Activated naive CD8-positive, alpha-beta T cell treated with anti-CD3 and anti-CD28 coated beads, Interleukin-2, amount 10 ng/mL, durations not matched to agents 7 days and 5 days (primary cell): ENCODE measurements at regions not wholly inside any gene's neighbourhood (a gene's known extent, or its start where the extent isn't known, plus 50 kb on each side); places are given as distances from the start of the nearest gene placed in this dataset.

Experiments
- ATAC-seq: fragments of 150-1000 bp; cut with Tn5 transposase; one replicate; pipeline ENCODE4 v1.10.0; 2021; ENCODE audit warnings: low read depth, moderate library complexity
- POLR2A ChIA-PET: fragments of 350-600 bp; sonication (Branson Sonifier 250); formaldehyde crosslinking; loops from one replicate; lab custom pipeline; 2021; ENCODE audit warnings: antibody characterized with exemption; lab: Charles Lee
- DNase-seq: peaks from one replicate; pipeline ENCODE4 v3.0.0; 2021
- H3K27ac Mint-ChIP-seq: one replicate; pipeline ENCODE4 v1.8.0; 2022; ENCODE audit warnings: mild to moderate bottlenecking, mixed read lengths
- H3K27me3 Mint-ChIP-seq: one replicate; pipeline ENCODE4 v1.8.0; 2022; ENCODE audit warnings: mild to moderate bottlenecking, moderate library complexity, mixed read lengths
- H3K36me3 Mint-ChIP-seq: one replicate; pipeline ENCODE4 v1.8.0; 2021; ENCODE audit warnings: mild to moderate bottlenecking, mixed read lengths
- H3K4me1 Mint-ChIP-seq: one replicate; pipeline ENCODE4 v1.8.0; 2021; ENCODE audit warnings: mixed read lengths
- H3K4me3 Mint-ChIP-seq: one replicate; pipeline ENCODE4 v1.8.0; 2022; ENCODE audit warnings: mild to moderate bottlenecking, moderate library complexity, mixed read lengths
- H3K9me3 Mint-ChIP-seq: one replicate; pipeline ENCODE4 v1.8.0; 2021; ENCODE audit warnings: mixed read lengths

DNA sequence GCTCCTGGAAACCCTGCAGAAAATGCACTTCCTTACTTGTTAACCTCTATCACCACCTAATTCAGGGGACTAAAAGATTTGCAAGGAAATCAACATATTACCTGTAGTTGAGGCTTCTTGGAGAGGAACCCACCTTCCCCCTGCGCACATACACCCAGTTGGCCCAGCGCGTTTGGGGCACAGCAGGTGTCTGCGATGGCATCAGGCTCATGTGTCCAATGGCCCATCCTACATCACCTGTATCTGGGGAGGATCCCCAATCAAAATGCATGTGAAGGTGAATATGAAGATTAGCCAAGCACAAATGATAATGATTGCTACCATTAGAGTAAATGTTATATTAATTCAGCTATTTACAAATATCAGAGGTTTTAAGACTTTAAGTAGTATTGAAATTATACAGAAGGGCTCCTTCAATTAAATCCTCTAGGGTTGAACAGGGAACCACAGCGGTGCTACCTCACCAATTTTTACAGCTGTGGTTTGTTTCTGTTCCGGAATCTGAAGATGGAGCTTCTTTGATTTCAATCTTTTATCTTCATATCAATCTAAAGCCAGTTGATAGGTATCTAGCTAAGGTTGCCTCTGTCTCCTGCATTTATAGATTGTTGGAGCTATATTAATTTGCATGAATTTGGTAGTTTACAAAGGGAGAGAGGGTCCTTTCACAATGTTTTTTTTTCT is 486.0 kb downstream of the RNF144A start:
- H3K36me3 Mint-ChIP-seq = no peaks in the 10 kb centered on the region
- peaks cover 12% of the 10 kb centered on the region for H3K4me1 Mint-ChIP-seq
- peaks cover 33% of the 10 kb centered on the region for H3K27me3 Mint-ChIP-seq
- H3K27ac Mint-ChIP-seq = no peak overlapping the region
- DNase-seq = no peak
- no peak for ATAC-seq
- no peaks in the 10 kb centered on the region for H3K9me3 Mint-ChIP-seq
- H3K4me3 Mint-ChIP-seq = no peak overlapping the region
- POLR2A ChIA-PET = no interaction called here

DNA sequence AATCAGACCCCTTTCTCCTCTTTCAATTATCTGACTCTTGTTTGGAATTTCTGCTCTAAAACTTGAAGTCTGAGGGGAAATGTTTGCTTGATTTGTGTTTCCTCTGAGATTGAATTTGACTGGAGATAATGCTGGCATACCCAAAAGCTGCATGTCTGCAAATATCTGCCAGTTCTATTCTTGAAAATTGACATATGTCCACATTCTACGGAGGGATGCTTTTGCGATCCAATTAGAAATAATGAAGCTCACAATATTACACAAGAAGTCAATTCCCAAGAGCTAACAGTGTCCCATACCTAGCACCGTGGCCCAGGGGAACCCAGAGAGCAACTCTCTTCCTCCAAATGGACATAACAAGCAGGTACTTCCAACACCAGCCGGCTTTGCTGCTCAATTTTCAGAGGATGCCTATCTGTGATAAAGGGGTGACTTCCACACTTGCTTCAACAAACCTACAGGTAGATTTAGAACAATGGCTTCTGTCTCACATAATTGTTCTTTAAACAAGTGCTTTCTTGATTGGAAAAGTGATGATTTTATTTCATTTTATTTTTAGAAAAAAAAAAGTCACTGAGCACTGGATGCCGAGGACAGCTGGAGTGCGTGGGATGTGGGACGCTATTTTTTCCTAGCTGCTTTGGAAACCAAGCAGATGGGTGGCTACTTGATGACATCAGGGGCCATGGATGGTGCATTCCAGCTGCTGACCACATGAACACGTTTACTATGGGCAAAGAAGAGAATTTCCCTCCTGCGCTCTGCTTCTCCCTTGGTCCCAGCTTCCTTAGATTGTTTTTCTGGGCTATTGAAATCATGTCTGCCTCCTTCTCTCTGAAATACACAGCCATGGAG is 488.9 kb downstream of the RNF144A start:
- H3K27ac Mint-ChIP-seq = no peak overlapping the region
- H3K4me3 Mint-ChIP-seq = no peak overlapping the region
- DNase-seq (no peak), ATAC-seq (no peak)
- H3K27me3 Mint-ChIP-seq = peaks cover 35% of the 10 kb centered on the region
- H3K9me3 Mint-ChIP-seq = peaks cover 3% of the 10 kb centered on the region
- no peaks in the 10 kb centered on the region for H3K36me3 Mint-ChIP-seq
- POLR2A ChIA-PET = no interaction called here
- H3K4me1 Mint-ChIP-seq = peaks cover 12% of the 10 kb centered on the region

DNA sequence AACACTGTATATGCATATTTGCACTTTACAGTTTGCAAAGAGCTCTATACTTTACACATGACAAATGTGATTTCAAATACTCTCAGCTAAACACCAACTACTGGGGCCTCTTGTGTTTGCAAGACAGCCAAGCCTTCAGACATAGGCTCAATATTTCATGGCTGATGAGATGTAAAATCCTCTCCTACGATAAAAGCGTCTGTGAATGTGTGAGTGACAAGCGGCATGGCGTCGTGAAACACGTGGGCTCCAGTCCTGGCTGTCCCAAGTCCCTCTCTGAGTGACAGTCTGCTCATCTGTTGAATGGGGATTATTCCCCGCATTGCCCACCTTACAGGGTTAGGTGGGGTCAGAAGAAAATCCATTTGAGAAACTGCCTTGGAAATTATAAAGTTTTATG is 489.8 kb downstream of the RNF144A start:
- DNase-seq (no peak), ATAC-seq (no peak)
- H3K4me1 Mint-ChIP-seq = peaks cover 12% of the 10 kb centered on the region
- no peaks in the 10 kb centered on the region for H3K36me3 Mint-ChIP-seq
- POLR2A ChIA-PET = no interaction called here
- H3K27ac Mint-ChIP-seq = no peak overlapping the region
- no peak overlapping the region for H3K4me3 Mint-ChIP-seq
- H3K9me3 Mint-ChIP-seq = peaks cover 3% of the 10 kb centered on the region
- H3K27me3 Mint-ChIP-seq = peaks cover 34% of the 10 kb centered on the region

DNA sequence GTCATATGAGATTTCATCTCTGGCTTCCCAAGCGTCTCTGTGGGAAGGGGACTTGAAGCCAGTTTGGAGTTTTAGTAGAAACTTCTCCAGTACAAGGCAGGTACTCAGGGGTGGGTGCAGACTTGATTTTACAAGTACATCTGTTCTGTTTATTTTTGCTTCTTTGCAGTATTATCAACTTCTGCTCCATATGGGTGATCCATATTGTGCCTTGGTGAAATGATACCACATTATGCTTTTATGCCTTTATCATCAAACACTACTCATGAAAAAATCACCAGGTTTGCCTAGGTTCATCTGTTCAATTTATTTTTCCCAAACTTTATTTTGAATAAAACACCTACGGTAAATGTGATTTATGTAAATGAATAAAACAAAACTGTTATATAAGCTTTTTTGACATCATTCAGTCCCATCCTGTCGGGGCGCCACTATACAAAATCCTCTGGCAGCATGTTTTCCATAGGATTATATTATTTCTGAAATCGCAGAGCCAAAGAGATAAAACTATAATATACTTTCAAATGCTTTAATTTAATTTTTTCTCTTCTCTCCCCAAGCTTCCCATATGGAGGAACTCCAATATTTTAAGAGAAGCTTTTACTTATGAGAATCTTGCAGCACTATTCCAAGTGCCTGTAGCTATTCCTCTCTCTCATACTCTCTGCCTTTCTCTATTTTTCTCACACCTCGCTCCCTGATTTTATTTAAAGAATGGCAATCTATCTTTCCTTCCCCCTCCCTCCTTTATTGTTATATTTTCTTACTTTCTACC is 490.9 kb downstream of the RNF144A start:
- Mint-ChIP-seq H3K36me3 (no peaks in the 10 kb centered on the region), H3K9me3 (peaks cover 3% of the 10 kb centered on the region), H3K27me3 (peaks cover 34% of the 10 kb centered on the region), H3K4me1 (peaks cover 4% of the 10 kb centered on the region), H3K4me3 (no peak overlapping the region), H3K27ac (no peak overlapping the region)
- POLR2A ChIA-PET = no interaction called here
- DNase-seq (no peak), ATAC-seq (no peak)

DNA sequence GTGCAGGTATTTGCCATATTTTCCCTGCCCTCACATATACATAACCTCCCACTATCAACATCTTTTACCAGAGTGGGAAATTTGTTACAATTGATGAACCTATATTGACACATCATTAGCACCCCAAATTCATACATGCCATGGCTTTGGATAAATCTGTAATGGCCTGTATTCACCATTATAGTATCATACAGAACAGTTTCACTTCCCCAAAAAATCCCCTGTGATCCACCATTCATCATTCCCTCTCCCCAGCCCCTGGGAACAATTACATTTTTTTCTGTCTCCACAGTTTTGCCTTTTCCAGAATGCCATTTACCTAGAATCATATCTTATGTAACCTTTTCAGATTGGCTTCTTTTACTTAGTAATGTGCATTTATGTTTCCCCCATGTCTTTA is 494.5 kb downstream of the RNF144A start:
- DNase-seq = no peak
- Mint-ChIP-seq H3K27me3 (peaks cover 24% of the 10 kb centered on the region), H3K4me1 (no peaks in the 10 kb centered on the region), H3K36me3 (peaks cover 1% of the 10 kb centered on the region), H3K27ac (no peak overlapping the region), H3K9me3 (peaks cover 5% of the 10 kb centered on the region), H3K4me3 (no peak overlapping the region)
- ATAC-seq = no peak
- POLR2A ChIA-PET = no interaction called here

DNA sequence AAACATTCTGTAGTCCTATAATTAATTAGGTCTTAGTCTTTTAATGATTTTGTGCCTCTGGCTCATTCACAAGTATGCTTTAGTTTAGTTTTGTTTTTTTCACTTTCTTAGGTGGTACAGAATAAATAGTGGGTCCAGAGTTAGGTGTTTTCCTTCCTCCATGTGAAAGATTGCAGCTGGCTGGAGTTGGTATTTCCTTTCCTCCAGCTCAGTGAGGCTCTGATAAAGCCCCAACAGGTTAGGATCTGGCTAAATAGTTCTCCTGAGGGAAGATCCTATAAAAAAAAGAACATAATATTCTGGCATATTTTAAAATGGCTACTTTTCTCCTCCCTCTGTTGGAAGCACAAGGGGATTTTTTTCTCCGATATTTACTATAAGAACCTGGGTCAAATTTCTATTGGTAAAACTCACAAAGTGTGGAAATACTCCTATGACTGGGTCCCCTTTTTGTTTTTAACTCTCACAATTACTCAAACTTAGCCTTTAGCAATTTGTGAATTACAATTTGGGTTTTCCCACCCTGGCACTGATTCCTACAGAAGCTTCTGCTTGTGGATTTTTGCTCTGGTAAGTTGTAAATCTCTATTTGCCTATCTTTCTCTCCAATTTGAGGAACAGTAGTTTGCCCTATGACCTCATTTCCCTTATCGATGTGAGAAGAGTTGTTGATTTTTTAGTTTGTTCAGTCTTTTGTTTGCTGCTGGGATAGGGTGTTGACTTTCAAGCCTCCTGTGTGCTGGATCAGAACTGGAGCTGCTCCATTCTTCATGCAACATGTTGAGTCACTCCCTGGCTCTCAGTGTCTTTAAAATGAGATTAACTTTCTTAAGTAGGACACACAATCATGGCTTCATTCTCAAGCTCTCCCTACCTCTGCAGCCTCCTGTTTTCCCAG is 500.9 kb downstream of the RNF144A start:
- POLR2A ChIA-PET = no interaction called here
- H3K27ac Mint-ChIP-seq = no peak overlapping the region

DNA sequence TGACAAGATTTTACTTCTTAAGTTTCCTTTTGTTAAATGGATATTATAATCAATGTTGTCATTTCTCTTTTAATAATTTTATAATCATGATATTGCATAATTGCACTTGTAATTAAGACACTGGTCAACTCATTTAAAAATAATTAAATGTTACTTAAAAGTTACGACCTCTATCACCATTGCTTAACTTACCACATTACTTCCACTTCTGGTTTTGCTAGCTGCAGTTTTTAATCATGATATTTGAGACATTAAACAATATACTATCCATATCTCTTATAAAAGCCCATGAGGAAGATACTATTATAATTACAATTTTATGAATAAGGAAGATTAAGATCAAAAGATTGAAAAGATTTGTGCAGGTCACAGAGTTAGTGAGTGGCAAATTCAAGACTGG is 502.0 kb downstream of the RNF144A start:
- H3K27ac Mint-ChIP-seq = no peak overlapping the region
- DNase-seq (no peak), ATAC-seq (no peak)
- peaks cover 9% of the 10 kb centered on the region for H3K9me3 Mint-ChIP-seq
- H3K4me1 Mint-ChIP-seq = no peaks in the 10 kb centered on the region
- H3K4me3 Mint-ChIP-seq = no peak overlapping the region
- POLR2A ChIA-PET = no interaction called here
- peaks cover 11% of the 10 kb centered on the region for H3K27me3 Mint-ChIP-seq
- H3K36me3 Mint-ChIP-seq = peaks cover 5% of the 10 kb centered on the region

More for the DNA sequence above, 500.9 kb downstream of the RNF144A start:
- Mint-ChIP-seq H3K9me3 (peaks cover 11% of the 10 kb centered on the region), H3K27me3 (peaks cover 13% of the 10 kb centered on the region), H3K4me1 (no peaks in the 10 kb centered on the region), H3K4me3 (no peak overlapping the region), H3K36me3 (peaks cover 7% of the 10 kb centered on the region)
- ATAC-seq = no peak
- no peak for DNase-seq

DNA sequence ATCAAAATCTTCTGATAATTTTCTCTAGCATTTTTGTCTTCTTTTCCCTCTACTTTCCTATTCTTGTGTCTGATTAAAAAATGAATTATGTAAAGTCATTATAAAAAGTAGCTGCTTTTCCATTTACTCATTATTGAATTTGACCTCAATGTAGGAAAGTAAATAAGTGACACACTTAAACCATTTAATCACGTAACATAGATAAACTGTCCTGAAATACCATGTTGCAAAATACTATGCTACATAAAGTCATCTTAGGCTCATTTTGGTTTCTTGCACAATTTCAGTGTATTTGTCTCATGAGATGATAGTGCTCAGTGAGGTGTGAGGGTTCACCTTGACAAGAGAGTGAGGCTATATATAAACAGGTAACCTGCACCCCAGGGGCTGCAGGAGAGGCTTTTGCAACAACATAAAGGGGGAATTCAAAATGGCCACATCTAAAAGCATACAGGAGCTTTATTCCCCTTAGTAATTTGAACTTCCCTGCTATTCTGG is 502.7 kb downstream of the RNF144A start:
- POLR2A ChIA-PET = no interaction called here
- Mint-ChIP-seq H3K4me3 (no peak overlapping the region), H3K36me3 (peaks cover 5% of the 10 kb centered on the region)

DNA sequence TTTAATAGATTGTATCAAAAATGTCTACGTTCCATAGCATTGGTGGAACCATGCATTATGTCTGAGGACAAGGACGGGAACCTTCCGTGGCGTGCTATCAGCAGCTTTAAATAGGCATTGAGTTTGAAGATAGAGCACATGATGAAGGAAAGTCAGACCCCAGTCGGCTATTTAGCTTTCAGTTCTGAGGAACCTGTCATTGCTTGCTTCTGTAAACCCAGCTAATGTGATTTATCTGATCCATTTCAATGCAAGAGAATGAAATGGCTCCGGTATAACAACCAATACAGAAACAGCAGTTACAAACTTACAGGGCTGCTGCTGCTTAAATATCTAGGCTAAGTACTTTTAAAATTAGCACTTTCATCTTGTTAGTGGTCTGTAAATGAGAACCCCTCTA is 503.3 kb downstream of the RNF144A start:
- POLR2A ChIA-PET = no interaction called here
- ATAC-seq (no peak), DNase-seq (no peak)
- peaks cover 7% of the 10 kb centered on the region for H3K27me3 Mint-ChIP-seq
- no peaks in the 10 kb centered on the region for H3K4me1 Mint-ChIP-seq
- H3K9me3 Mint-ChIP-seq = peaks cover 9% of the 10 kb centered on the region
- H3K27ac Mint-ChIP-seq = no peak overlapping the region
- peaks cover 5% of the 10 kb centered on the region for H3K36me3 Mint-ChIP-seq
- H3K4me3 Mint-ChIP-seq = no peak overlapping the region

More for the DNA sequence above, 502.7 kb downstream of the RNF144A start:
- ATAC-seq = no peak
- Mint-ChIP-seq H3K27me3 (peaks cover 7% of the 10 kb centered on the region), H3K27ac (no peak overlapping the region), H3K4me1 (no peaks in the 10 kb centered on the region), H3K9me3 (peaks cover 9% of the 10 kb centered on the region)
- no peak for DNase-seq

DNA sequence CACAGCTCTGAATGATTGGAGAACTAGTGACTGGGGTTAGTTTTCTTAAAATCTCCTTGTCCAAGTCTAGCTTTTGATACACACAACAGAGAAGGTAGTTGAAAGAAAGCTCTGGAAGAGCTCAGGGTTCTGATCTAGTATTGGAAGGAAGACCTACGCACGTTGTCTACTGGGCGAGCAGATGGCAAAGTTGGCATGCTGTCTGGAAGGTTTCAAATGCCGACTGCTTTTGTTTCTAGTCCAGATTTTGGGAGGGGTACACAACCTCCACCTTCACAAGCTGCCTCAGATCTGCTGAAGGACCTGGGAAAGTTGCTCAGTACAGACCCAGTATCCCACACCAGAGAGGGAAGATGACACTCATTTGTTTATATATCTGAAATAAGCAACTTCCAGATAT is 507.3 kb downstream of the RNF144A start:
- Mint-ChIP-seq H3K9me3 (peaks cover 2% of the 10 kb centered on the region), H3K36me3 (peaks cover 3% of the 10 kb centered on the region), H3K27ac (no peak overlapping the region), H3K4me1 (peaks cover 21% of the 10 kb centered on the region), H3K4me3 (no peak overlapping the region), H3K27me3 (no peaks in the 10 kb centered on the region)
- POLR2A ChIA-PET = no interaction called here
- DNase-seq (no peak), ATAC-seq (no peak)

DNA sequence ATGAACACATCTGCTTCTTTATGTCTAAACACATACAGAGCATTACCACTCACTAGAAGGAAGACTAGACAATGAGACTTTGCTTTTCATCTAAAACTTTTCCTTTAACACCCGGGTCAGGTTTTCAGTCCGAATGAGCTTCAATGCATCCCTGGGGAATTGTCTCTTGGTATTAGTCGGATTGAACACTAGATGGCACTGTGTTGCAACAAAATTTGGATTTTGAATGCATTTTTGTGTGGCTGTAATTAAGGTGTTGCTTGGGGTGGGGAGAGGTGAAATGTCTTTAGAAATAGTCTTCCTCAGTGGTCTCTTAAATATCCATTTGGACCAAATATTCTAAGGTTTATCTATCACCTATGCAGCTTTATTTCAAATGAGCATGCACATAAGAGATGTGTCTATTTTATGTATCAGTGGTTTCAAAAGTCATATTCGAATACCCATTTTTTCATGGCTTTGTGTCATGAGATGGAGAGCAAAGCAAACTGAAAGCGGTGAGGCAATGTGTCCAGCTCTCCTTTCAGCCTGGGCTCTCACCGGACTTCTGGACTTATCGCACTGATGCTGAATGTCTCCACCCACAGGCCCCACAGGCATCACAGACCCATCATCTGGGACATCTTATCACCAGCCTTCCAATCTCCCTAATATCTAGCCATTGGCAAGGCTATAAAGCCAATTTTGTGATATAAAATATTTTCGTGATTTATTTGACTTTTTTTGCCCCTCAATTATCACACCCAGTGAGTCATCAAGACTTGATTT is 510.3 kb downstream of the RNF144A start:
- DNase-seq (no peak), ATAC-seq (no peak)
- Mint-ChIP-seq H3K27ac (peak overlapping the region; percentile 70), H3K27me3 (no peaks in the 10 kb centered on the region), H3K4me3 (peak overlapping the region; percentile 34), H3K36me3 (peaks cover 7% of the 10 kb centered on the region), H3K9me3 (peaks cover 4% of the 10 kb centered on the region), H3K4me1 (peaks cover 40% of the 10 kb centered on the region)
- POLR2A ChIA-PET = interaction anchor here (1.0 to 3.2 kb wide), 8 partner anchors 24 to 1257 kb away, joined by 3 to 20 read pairs (median 12); partner anchors contain the start of gene ID2
